ENCODE measurements at regions not wholly inside any gene's neighbourhood (a gene's known extent, or its start where the extent isn't known, plus 50 kb on each side); places are given as distances from the start of the nearest gene placed in this dataset.

- ATAC-seq (no peak), DNase-seq (no peak)
- Histone ChIP-seq H3K27me3 (ENCODE audit: low read depth) (no peaks in the 10 kb centered on the region), H3K27ac (no peak overlapping the region), H3K4me1 (no peaks in the 10 kb centered on the region), H3K36me3 (no peaks in the 10 kb centered on the region), H3K9me3 (no peaks in the 10 kb centered on the region), H3K4me3 (no peak overlapping the region)
- TF ChIP-seq CTCF (IDR thresholded peaks at IDR 0.05), result no peak
- intact Hi-C loops (cut with DNase I), result no loop called here
Measured at GRCh38 chr3:4062621-4063020, 240.5 kb upstream of the SETMAR start.

- no peaks in the 10 kb centered on the region for H3K36me3 ChIP-seq
- no peak overlapping the region for H3K4me3 ChIP-seq
- DNase-seq, result no peak
- H3K27me3 ChIP-seq (ENCODE audit: low read depth), result no peaks in the 10 kb centered on the region
- no peak for ATAC-seq
- intact Hi-C loops (cut with DNase I), result no loop called here
- no peaks in the 10 kb centered on the region for H3K9me3 ChIP-seq
- H3K4me1 ChIP-seq, result no peaks in the 10 kb centered on the region
- H3K27ac ChIP-seq, result no peak overlapping the region
- TF ChIP-seq CTCF (IDR thresholded peaks at IDR 0.05), result no peak
Measured at GRCh38 chr3:4063916-4064574, 239.1 kb upstream of the SETMAR start.

- no peak for TF ChIP-seq CTCF (IDR thresholded peaks at IDR 0.05)
- Histone ChIP-seq H3K4me1 (no peaks in the 10 kb centered on the region), H3K9me3 (no peaks in the 10 kb centered on the region), H3K27me3 (ENCODE audit: low read depth) (no peaks in the 10 kb centered on the region), H3K4me3 (no peak overlapping the region), H3K36me3 (no peaks in the 10 kb centered on the region), H3K27ac (no peak overlapping the region)
- intact Hi-C loops (cut with DNase I), result no loop called here
- ATAC-seq (no peak), DNase-seq (no peak)
Measured at GRCh38 chr3:4065085-4065484, 238.1 kb upstream of the SETMAR start.

GRCh38 chr3:4065554-4065953 lies 237.6 kb upstream of the SETMAR start:
- Histone ChIP-seq H3K9me3 (no peaks in the 10 kb centered on the region), H3K27ac (no peak overlapping the region), H3K4me3 (no peak overlapping the region), H3K27me3 (ENCODE audit: low read depth) (no peaks in the 10 kb centered on the region), H3K36me3 (no peaks in the 10 kb centered on the region), H3K4me1 (no peaks in the 10 kb centered on the region)
- intact Hi-C loops (cut with DNase I), result no loop called here
- no peak for TF ChIP-seq CTCF (IDR thresholded peaks at IDR 0.05)
- ATAC-seq, result no peak
- no peak for DNase-seq

GRCh38 chr3:4067893-4068292 lies 235.3 kb upstream of the SETMAR start:
- no peaks in the 10 kb centered on the region for H3K4me1 ChIP-seq
- no peak for TF ChIP-seq CTCF (IDR thresholded peaks at IDR 0.05)
- no peak overlapping the region for H3K4me3 ChIP-seq
- no peaks in the 10 kb centered on the region for H3K27me3 ChIP-seq (ENCODE audit: low read depth)
- H3K36me3 ChIP-seq, result no peaks in the 10 kb centered on the region
- H3K27ac ChIP-seq, result no peak overlapping the region
- intact Hi-C loops (cut with DNase I), result no loop called here
- no peak for DNase-seq
- H3K9me3 ChIP-seq, result no peaks in the 10 kb centered on the region
- no peak for ATAC-seq

Measured in lower lobe of right lung (tissue), 2 donors.